WTC11 (cell line): ENCODE measurements at regions not wholly inside any gene's neighbourhood (a gene's known extent, or its start where the extent isn't known, plus 50 kb on each side); places are given as distances from the start of the nearest gene placed in this dataset.

Source experiments
- GABPB1 ChIP-seq: sonication (generic); formaldehyde crosslinking; IDR thresholded peaks from 2 replicates; pipeline ENCODE4 v1.8.1; 2023; ENCODE audit warnings: mild to moderate bottlenecking, missing genetic modification reagents
- TEAD4 ChIP-seq: sonication (generic); formaldehyde crosslinking; IDR thresholded peaks from 2 replicates; pipeline ENCODE4 v1.8.0; 2022; ENCODE audit warnings: mild to moderate bottlenecking, missing genetic modification reagents

DNA sequence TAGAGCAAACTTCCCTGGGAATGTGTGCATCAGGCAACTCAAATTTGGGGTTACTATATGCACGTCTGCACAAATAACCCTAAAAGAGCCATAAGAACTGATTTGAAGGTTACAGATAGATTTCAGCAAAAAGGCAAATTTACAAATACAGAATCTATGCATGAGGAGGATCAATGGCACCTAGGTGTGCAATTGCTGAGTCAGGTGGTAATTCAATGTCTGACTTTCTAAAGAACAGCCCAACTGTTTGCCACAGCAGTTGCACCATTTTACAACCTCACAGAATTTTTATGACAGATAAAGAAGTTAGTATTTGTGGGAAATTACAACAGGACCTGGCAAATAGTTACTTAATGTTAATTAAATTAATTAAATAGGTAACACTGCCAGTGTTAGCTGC is 405.5 kb downstream of the TMEM114 start:
- TF ChIP-seq GABPB1 (CRISPR knock-in tag) (no peak), TEAD4 (CRISPR knock-in tag) (no peak)
